ENCODE measurements at regions not wholly inside any gene's neighbourhood (a gene's known extent, or its start where the extent isn't known, plus 50 kb on each side); places are given as distances from the start of the nearest gene placed in this dataset.

DNA sequence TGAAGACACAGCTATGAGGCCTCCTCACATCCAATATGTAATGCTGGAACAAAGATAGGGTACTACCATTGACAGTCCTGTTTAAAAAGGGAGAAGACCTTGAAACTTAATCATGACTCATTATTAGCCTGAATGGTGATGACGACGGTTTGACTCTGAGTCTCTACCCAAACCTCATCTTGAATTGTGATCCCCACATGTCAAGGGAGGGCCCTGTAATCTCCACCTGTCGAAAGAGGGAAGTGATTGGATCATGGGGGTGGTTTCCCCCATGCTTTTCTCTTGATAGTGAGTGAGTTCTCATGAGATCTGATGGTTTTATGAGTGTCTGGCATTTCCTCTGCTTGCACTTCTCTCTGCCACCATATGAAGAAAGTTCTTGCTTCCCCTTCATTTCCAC is 395.3 kb upstream of the CPEB2 start:
- TF ChIP-seq POLR2A (IDR thresholded peaks at IDR 0.05): no peak
- TF ChIP-seq, protein P1, sequence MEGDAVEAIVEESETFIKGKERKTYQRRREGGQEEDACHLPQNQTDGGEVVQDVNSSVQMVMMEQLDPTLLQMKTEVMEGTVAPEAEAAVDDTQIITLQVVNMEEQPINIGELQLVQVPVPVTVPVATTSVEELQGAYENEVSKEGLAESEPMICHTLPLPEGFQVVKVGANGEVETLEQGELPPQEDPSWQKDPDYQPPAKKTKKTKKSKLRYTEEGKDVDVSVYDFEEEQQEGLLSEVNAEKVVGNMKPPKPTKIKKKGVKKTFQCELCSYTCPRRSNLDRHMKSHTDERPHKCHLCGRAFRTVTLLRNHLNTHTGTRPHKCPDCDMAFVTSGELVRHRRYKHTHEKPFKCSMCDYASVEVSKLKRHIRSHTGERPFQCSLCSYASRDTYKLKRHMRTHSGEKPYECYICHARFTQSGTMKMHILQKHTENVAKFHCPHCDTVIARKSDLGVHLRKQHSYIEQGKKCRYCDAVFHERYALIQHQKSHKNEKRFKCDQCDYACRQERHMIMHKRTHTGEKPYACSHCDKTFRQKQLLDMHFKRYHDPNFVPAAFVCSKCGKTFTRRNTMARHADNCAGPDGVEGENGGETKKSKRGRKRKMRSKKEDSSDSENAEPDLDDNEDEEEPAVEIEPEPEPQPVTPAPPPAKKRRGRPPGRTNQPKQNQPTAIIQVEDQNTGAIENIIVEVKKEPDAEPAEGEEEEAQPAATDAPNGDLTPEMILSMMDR (IDR thresholded peaks at IDR 0.05): no peak
- no peak for TF ChIP-seq EP300 (IDR thresholded peaks at IDR 0.05)

All from tibial nerve (tissue), 4 donors.